ENCODE measurements at regions not wholly inside any gene's neighbourhood (a gene's known extent, or its start where the extent isn't known, plus 50 kb on each side); places are given as distances from the start of the nearest gene placed in this dataset.

DNA sequence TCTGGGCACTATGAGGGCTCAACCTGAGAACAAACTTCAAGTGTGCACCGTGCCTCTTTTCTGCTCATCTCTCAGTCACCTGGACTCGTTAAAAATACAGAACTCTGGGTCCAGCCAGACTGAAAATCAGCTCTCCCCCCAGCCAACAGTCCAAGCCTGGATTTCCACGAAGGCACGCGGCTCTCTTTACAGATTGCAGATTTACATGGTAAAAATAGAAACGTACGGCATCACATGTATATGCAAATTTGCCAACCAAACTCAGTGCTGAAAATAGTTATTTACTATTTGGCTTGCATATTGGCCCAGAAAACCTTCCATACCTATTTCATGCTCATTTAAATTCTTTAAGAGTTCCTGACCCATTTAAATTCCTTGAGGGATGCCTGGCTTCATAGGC lies 315.8 kb downstream of the MAF start:
- TF ChIP-seq, protein P1, sequence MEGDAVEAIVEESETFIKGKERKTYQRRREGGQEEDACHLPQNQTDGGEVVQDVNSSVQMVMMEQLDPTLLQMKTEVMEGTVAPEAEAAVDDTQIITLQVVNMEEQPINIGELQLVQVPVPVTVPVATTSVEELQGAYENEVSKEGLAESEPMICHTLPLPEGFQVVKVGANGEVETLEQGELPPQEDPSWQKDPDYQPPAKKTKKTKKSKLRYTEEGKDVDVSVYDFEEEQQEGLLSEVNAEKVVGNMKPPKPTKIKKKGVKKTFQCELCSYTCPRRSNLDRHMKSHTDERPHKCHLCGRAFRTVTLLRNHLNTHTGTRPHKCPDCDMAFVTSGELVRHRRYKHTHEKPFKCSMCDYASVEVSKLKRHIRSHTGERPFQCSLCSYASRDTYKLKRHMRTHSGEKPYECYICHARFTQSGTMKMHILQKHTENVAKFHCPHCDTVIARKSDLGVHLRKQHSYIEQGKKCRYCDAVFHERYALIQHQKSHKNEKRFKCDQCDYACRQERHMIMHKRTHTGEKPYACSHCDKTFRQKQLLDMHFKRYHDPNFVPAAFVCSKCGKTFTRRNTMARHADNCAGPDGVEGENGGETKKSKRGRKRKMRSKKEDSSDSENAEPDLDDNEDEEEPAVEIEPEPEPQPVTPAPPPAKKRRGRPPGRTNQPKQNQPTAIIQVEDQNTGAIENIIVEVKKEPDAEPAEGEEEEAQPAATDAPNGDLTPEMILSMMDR (IDR thresholded peaks at IDR 0.05 in 2 of 3, conservative IDR thresholded peaks at IDR 0.05 in 1 of 3; ENCODE audit: borderline replicate concordance in 1 of 3, insufficient read depth in 1 of 3, low read depth in 2 of 3, low read length in 2 of 3) = no peak
- TF ChIP-seq FOSL1 (IDR thresholded peaks at IDR 0.05; ENCODE audit: low read depth) (no peak), EZH2 (IDR thresholded peaks at IDR 0.05) (no peak), POLR2AphosphoS5 (IDR thresholded peaks at IDR 0.05; ENCODE audit: low read depth, low read length) (no peak), POLR2A (IDR thresholded peaks at IDR 0.05; ENCODE audit: borderline replicate concordance, extremely low read depth, insufficient read depth, insufficient read length) (no peak), SP1 (IDR thresholded peaks at IDR 0.05; ENCODE audit: low read depth) (no peak), RAD21 (IDR thresholded peaks at IDR 0.05; ENCODE audit: low read depth) (no peak)
- TF ChIP-seq, protein P2, sequence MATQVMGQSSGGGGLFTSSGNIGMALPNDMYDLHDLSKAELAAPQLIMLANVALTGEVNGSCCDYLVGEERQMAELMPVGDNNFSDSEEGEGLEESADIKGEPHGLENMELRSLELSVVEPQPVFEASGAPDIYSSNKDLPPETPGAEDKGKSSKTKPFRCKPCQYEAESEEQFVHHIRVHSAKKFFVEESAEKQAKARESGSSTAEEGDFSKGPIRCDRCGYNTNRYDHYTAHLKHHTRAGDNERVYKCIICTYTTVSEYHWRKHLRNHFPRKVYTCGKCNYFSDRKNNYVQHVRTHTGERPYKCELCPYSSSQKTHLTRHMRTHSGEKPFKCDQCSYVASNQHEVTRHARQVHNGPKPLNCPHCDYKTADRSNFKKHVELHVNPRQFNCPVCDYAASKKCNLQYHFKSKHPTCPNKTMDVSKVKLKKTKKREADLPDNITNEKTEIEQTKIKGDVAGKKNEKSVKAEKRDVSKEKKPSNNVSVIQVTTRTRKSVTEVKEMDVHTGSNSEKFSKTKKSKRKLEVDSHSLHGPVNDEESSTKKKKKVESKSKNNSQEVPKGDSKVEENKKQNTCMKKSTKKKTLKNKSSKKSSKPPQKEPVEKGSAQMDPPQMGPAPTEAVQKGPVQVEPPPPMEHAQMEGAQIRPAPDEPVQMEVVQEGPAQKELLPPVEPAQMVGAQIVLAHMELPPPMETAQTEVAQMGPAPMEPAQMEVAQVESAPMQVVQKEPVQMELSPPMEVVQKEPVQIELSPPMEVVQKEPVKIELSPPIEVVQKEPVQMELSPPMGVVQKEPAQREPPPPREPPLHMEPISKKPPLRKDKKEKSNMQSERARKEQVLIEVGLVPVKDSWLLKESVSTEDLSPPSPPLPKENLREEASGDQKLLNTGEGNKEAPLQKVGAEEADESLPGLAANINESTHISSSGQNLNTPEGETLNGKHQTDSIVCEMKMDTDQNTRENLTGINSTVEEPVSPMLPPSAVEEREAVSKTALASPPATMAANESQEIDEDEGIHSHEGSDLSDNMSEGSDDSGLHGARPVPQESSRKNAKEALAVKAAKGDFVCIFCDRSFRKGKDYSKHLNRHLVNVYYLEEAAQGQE (IDR thresholded peaks at IDR 0.05; ENCODE audit: low read depth) = no peak
